ENCODE measurements at regions not wholly inside any gene's neighbourhood (a gene's known extent, or its start where the extent isn't known, plus 50 kb on each side); places are given as distances from the start of the nearest gene placed in this dataset.

DNA sequence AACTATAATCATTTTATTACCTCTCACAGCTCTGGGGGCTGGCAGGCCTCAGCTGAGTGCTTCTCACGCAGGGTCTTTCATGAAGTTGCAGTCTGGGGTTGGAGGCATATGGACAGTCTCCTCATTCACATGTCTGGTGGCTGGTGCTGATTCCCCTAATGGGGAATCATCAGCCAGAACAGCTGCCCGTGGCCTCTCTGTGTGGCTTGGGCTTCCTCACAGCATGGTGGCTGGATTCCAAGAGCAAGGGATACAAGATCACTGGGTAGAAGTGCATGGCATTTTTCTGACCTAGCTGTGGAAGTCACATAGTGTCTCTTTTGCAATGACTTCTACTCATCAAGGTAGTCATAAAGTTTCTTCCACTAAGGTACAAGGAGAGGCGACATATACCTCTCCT, 59.0 kb upstream of the LAPTM4A start:
- TF ChIP-seq POLR2AphosphoS5 (IDR thresholded peaks at IDR 0.05; ENCODE audit: borderline replicate concordance, low read depth, low read length), result no peak
- no peak for TF ChIP-seq EZH2 (IDR thresholded peaks at IDR 0.05)
- TF ChIP-seq FOXP2 (optimal IDR thresholded peaks at IDR 0.05; ENCODE audit: control extremely low read depth, extremely low read length, insufficient read depth), result no peak
